H9 (cell line): ENCODE measurements at regions not wholly inside any gene's neighbourhood (a gene's known extent, or its start where the extent isn't known, plus 50 kb on each side); places are given as distances from the start of the nearest gene placed in this dataset.

Experiments
- DNase-seq: peaks from one replicate; pipeline ENCODE4 v3.0.0-alpha.2; 2017
- H2AFZ ChIP-seq: one replicate; pipeline ENCODE4 v1.6.1; 2013; ENCODE audit warnings: mild to moderate bottlenecking, low read length, control low read depth, moderate library complexity
- H2AK5ac ChIP-seq: 2 replicates; pipeline ENCODE4 v1.6.1; 2013; ENCODE audit warnings: low read length, control low read depth, mixed read lengths; ENCODE audit not compliant: insufficient read length
- H2BK120ac ChIP-seq: one replicate; pipeline ENCODE4 v1.6.1; 2013; ENCODE audit warnings: low read depth, mild to moderate bottlenecking, low read length, control low read depth, inconsistent platforms; ENCODE audit not compliant: poor library complexity, severe bottlenecking
- H2BK12ac ChIP-seq: 2 replicates; pipeline ENCODE4 v1.6.1; 2013; ENCODE audit warnings: low read length, control low read depth, mixed read lengths, low read depth; ENCODE audit not compliant: insufficient read length
- H2BK15ac ChIP-seq: 2 replicates; pipeline ENCODE4 v1.6.1; 2013; ENCODE audit warnings: low read depth, low read length, control low read depth
- H2BK20ac ChIP-seq: one replicate; pipeline ENCODE4 v1.6.1; 2013; ENCODE audit warnings: low read depth, mild to moderate bottlenecking, low read length, control low read depth, inconsistent platforms; ENCODE audit not compliant: poor library complexity, severe bottlenecking
- H2BK5ac ChIP-seq: 2 replicates; pipeline ENCODE4 v1.6.1; 2013; ENCODE audit warnings: low read length, control low read depth, mixed read lengths; ENCODE audit not compliant: insufficient read length
- H3K14ac ChIP-seq: 2 replicates; pipeline ENCODE4 v1.6.1; 2013; ENCODE audit warnings: low read length, control low read depth; ENCODE audit not compliant: insufficient read depth
- H3K18ac ChIP-seq: 2 replicates; pipeline ENCODE4 v1.6.1; 2013; ENCODE audit warnings: low read depth, mild to moderate bottlenecking, mixed read lengths, low read length, control low read depth; ENCODE audit not compliant: insufficient read length
- H3K23ac ChIP-seq: 2 replicates; pipeline ENCODE4 v1.6.1; 2013; ENCODE audit warnings: low read length, control low read depth, mixed read lengths, low read depth; ENCODE audit not compliant: insufficient read length
- H3K23me2 ChIP-seq: 2 replicates; pipeline ENCODE4 v1.6.1; 2013; ENCODE audit warnings: low read depth, mild to moderate bottlenecking, mixed read lengths, low read length, control low read depth; ENCODE audit not compliant: insufficient read length, poor library complexity, severe bottlenecking
- H3K27ac ChIP-seq: 2 replicates; pipeline ENCODE4 v1.5.1; 2013; ENCODE audit warnings: low read length, control low read depth, mixed read lengths, low read depth; ENCODE audit not compliant: insufficient read length
- H3K27me3 ChIP-seq: 2 replicates; pipeline ENCODE4 v1.6.1; 2013; ENCODE audit warnings: low read length, control low read depth, inconsistent platforms; ENCODE audit not compliant: insufficient read depth
- H3K4ac ChIP-seq: 2 replicates; pipeline ENCODE4 v1.6.1; 2013; ENCODE audit warnings: low read depth, mild to moderate bottlenecking, control low read depth, inconsistent platforms, low read length, moderate library complexity
- H3K4me1 ChIP-seq: 2 replicates; pipeline ENCODE4 v1.6.1; 2013; ENCODE audit warnings: low read length, control low read depth, inconsistent platforms; ENCODE audit not compliant: insufficient read depth
- H3K4me2 ChIP-seq: 2 replicates; pipeline ENCODE4 v1.6.1; 2013; ENCODE audit warnings: low read length, control low read depth, mixed read lengths; ENCODE audit not compliant: insufficient read length, insufficient read depth
- H3K56ac ChIP-seq: 2 replicates; pipeline ENCODE4 v1.6.1; 2013; ENCODE audit warnings: low read depth, mild to moderate bottlenecking, mixed read lengths, low read length, control low read depth; ENCODE audit not compliant: insufficient read length
- H3K79me1 ChIP-seq: 2 replicates; pipeline ENCODE4 v1.6.1; 2013; ENCODE audit warnings: low read depth, mild to moderate bottlenecking, moderate library complexity, low read length, control low read depth, inconsistent platforms; ENCODE audit not compliant: insufficient read depth, poor library complexity, severe bottlenecking
- H3K79me2 ChIP-seq: 2 replicates; pipeline ENCODE4 v1.6.1; 2013; ENCODE audit warnings: low read length, control low read depth, inconsistent platforms; ENCODE audit not compliant: insufficient read depth
- H3K9ac ChIP-seq: 2 replicates; pipeline ENCODE4 v1.6.1; 2013; ENCODE audit warnings: low read length, control low read depth, mixed read lengths; ENCODE audit not compliant: insufficient read length; ENCODE audit errors: extremely low read depth
- H3K9me3 ChIP-seq: one replicate; pipeline ENCODE4 v1.6.1; 2013; ENCODE audit warnings: low read depth, low read length, inconsistent platforms; ENCODE audit not compliant: control insufficient read depth
- H3T11ph ChIP-seq: one replicate; pipeline ENCODE4 v1.6.1; 2013; ENCODE audit warnings: mild to moderate bottlenecking, low read length, control low read depth, inconsistent platforms
- H4K20me1 ChIP-seq: one replicate; pipeline ENCODE4 v1.6.1; 2013; ENCODE audit not compliant: control insufficient read depth, insufficient read length, insufficient read depth
- H4K5ac ChIP-seq: 2 replicates; pipeline ENCODE4 v1.6.1; 2013; ENCODE audit warnings: low read depth, mild to moderate bottlenecking, mixed read lengths, low read length, control low read depth; ENCODE audit not compliant: insufficient read length
- H4K8ac ChIP-seq: replicated peaks from 2 replicates; pipeline ENCODE4 v1.6.1; 2013; ENCODE audit warnings: low read length, control low read depth, mixed read lengths, low read depth; ENCODE audit not compliant: insufficient read length
- H4K91ac ChIP-seq: 2 replicates; pipeline ENCODE4 v1.6.1; 2013; ENCODE audit warnings: low read depth, mild to moderate bottlenecking, moderate library complexity, mixed read lengths, low read length, control low read depth; ENCODE audit not compliant: insufficient read length
- H3K27ac Mint-ChIP-seq, 3 experiments: 2 replicates in 2 of 3; 3 replicates in 1 of 3; pipeline ENCODE4 v1.8.0; 2020 to 2021; ENCODE audit warnings: mixed read lengths in 3 of 3, mild to moderate bottlenecking in 1 of 3, moderate library complexity in 1 of 3
- H3K27me3 Mint-ChIP-seq: 2 replicates; pipeline ENCODE4 v1.8.0; 2021; ENCODE audit warnings: low read depth, mild to moderate bottlenecking, moderate library complexity, mixed read lengths
- H3K36me3 Mint-ChIP-seq, 3 experiments: 2 replicates in 2 of 3; 3 replicates in 1 of 3; pipeline ENCODE4 v1.8.0; 2020 to 2021; ENCODE audit warnings: low read depth in 3 of 3, mixed read lengths in 3 of 3; ENCODE audit not compliant: insufficient read depth in 1 of 3
- H3K4me1 Mint-ChIP-seq, 2 experiments: 2 replicates each; pipeline ENCODE4 v1.8.0; 2020; ENCODE audit warnings: mixed read lengths in 2 of 2
- H3K4me3 Mint-ChIP-seq, 2 experiments: 2 replicates in 1 of 2; 3 replicates in 1 of 2; pipeline ENCODE4 v1.8.0; 2020 to 2021; ENCODE audit warnings: mild to moderate bottlenecking in 2 of 2, mixed read lengths in 2 of 2, moderate library complexity in 1 of 2
- H3K9me3 Mint-ChIP-seq, 2 experiments: 2 replicates in 1 of 2; 3 replicates in 1 of 2; pipeline ENCODE4 v1.8.0; 2020; ENCODE audit warnings: mild to moderate bottlenecking in 2 of 2, mixed read lengths in 2 of 2, moderate library complexity in 1 of 2
- CTCF ChIP-seq: fragments of 200-600 bp; sonication (generic); conservative IDR thresholded peaks from 3 replicates; pipeline ENCODE4 v1.8.0; 2021; ENCODE audit warnings: antibody characterized with exemption, mild to moderate bottlenecking
- WGBS: extraction: QIAGEN DNeasy Blood & Tissue Kit; methylation state at CpG from one replicate; pipeline ENCODE4 v1.1.7; 2013; ENCODE audit warnings: missing lambda C conversion rate, low lambda C conversion rate, mixed read lengths; ENCODE audit not compliant: insufficient read length; ENCODE audit errors: extremely low coverage; 5-methylcytosine and 5-hydroxymethylcytosine counted together

DNA sequence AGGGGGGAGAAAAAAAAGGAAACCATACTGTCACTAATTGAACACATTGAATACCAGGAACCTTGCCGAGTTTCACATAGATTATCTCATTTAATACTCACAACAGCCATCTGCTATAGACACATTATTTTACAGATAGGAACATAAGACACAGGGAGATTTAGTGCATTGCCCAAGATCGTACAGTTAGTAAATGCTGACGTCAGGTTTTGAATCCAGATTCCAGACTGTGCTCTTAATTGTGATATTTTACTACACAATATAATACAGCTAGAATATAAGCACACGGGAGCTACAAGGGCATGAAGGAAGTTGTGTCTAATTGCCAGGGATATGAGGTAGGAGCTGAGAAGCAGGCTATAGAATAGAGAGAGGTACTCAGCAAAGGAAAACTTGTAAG lies 93.9 kb upstream of the MINDY3 start:
- Mint-ChIP-seq H3K9me3 (no peaks in the 10 kb centered on the region), H3K4me3 (no peak overlapping the region), H3K27ac (no peak overlapping the region), H3K4me1 (no peaks in the 10 kb centered on the region), H3K27me3 (no peaks in the 10 kb centered on the region), H3K36me3 (no peaks in the 10 kb centered on the region)
- no peak overlapping the region for H4K5ac ChIP-seq
- no peak overlapping the region for H3K14ac ChIP-seq
- H3T11ph ChIP-seq, result no peak overlapping the region
- no peak overlapping the region for H2AFZ ChIP-seq
- no peak overlapping the region for H2AK5ac ChIP-seq
- H3K56ac ChIP-seq, result no peak overlapping the region
- H3K18ac ChIP-seq, result no peak overlapping the region
- no peaks in the 10 kb centered on the region for H3K23me2 ChIP-seq
- no peak overlapping the region for H2BK5ac ChIP-seq
- H4K20me1 ChIP-seq, result no peaks in the 10 kb centered on the region
- no peak overlapping the region for H2BK15ac ChIP-seq
- H3K9me3 ChIP-seq, result no peaks in the 10 kb centered on the region
- no peaks in the 10 kb centered on the region for H3K79me2 ChIP-seq
- H3K27ac ChIP-seq, result no peak overlapping the region
- no peak overlapping the region for H3K23ac ChIP-seq
- no peaks in the 10 kb centered on the region for H3K4me1 ChIP-seq
- H3K9ac ChIP-seq, result no peak overlapping the region
- no peak overlapping the region for H2BK20ac ChIP-seq
- no peak overlapping the region for H4K91ac ChIP-seq
- no CpG with 5 or more reads among the region's 4 CpGs for WGBS
- no peak overlapping the region for H2BK120ac ChIP-seq
- no peak overlapping the region for H3K4me2 ChIP-seq
- no peak overlapping the region for H4K8ac ChIP-seq
- no peak for TF ChIP-seq CTCF
- H3K79me1 ChIP-seq, result no peaks in the 10 kb centered on the region
- no peak overlapping the region for H2BK12ac ChIP-seq
- no peak for DNase-seq
- no peak overlapping the region for H3K4ac ChIP-seq
- no peaks in the 10 kb centered on the region for H3K27me3 ChIP-seq
